Colonic mucosa (tissue), 4 donors: ENCODE measurements at regions not wholly inside any gene's neighbourhood (a gene's known extent, or its start where the extent isn't known, plus 50 kb on each side); places are given as distances from the start of the nearest gene placed in this dataset.

Experiments used
- DNase-seq: peaks from one replicate; pipeline ENCODE4 v3.0.0-alpha.2; 2020
- H3K27ac ChIP-seq: fragments of 200-600 bp; one replicate; pipeline ENCODE4 v1.8.0; 2021
- H3K27me3 ChIP-seq: fragments of 200-600 bp; one replicate; pipeline ENCODE4 v1.8.0; 2021
- H3K36me3 ChIP-seq: fragments of 200-600 bp; one replicate; pipeline ENCODE4 v1.8.0; 2021
- H3K4me1 ChIP-seq: fragments of 200-600 bp; one replicate; pipeline ENCODE4 v1.8.0; 2021; ENCODE audit warnings: mild to moderate bottlenecking
- H3K4me3 ChIP-seq: fragments of 200-600 bp; one replicate; pipeline ENCODE4 v1.8.0; 2021
- H3K9ac ChIP-seq, 2 donors: one replicate each; pipeline ENCODE4 v1.7.0; 2013; ENCODE audit warnings: control low read depth in 2 of 2, low read depth in 2 of 2, low read length in 2 of 2
- H3K9me3 ChIP-seq: fragments of 200-600 bp; one replicate; pipeline ENCODE4 v1.8.0; 2021
- intact Hi-C: fragments of 100-400 bp; cut with DNase I; formaldehyde crosslinking; loops from one replicate; pipeline ENCODE4 v1.14.1; 2022
- TF ChIP-seq, protein P1 (sequence below): fragments of 200-600 bp; IDR thresholded peaks from one replicate; pipeline ENCODE4 v1.8.0; 2022; ENCODE audit warnings: antibody characterized with exemption, mild to moderate bottlenecking
- donor health status: healthy.
- donor health status: DM: no; HTN: no; CAD: no.
- donor health status: DM: no; HTN: no; CAD: no.

DNA sequence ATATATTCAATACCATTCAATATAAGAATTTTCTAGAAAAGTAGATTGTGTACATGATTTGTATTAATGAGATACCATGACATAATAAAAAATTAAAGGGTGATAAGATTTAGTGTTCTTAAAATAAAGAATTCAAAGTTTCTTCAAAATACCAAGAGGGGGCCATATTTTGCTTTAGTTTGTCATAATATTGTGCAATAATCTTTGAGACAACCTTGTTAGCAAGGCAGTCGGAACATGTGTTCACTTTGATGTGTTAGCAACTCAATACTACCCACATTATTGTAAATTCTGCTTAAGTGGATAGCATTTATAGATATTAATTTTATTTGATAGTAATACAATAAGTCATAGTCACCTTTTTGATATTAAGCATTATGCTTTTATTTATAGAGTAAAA lies 241.3 kb upstream of the PDGFD start:
- Histone ChIP-seq H3K4me3 (no peak overlapping the region), H3K27ac (no peak overlapping the region), H3K36me3 (no peaks in the 10 kb centered on the region), H3K9me3 (no peaks in the 10 kb centered on the region), H3K4me1 (no peaks in the 10 kb centered on the region), H3K27me3 (no peaks in the 10 kb centered on the region), H3K9ac (no peak overlapping the region)
- DNase-seq = no peak
- TF ChIP-seq, protein P1, sequence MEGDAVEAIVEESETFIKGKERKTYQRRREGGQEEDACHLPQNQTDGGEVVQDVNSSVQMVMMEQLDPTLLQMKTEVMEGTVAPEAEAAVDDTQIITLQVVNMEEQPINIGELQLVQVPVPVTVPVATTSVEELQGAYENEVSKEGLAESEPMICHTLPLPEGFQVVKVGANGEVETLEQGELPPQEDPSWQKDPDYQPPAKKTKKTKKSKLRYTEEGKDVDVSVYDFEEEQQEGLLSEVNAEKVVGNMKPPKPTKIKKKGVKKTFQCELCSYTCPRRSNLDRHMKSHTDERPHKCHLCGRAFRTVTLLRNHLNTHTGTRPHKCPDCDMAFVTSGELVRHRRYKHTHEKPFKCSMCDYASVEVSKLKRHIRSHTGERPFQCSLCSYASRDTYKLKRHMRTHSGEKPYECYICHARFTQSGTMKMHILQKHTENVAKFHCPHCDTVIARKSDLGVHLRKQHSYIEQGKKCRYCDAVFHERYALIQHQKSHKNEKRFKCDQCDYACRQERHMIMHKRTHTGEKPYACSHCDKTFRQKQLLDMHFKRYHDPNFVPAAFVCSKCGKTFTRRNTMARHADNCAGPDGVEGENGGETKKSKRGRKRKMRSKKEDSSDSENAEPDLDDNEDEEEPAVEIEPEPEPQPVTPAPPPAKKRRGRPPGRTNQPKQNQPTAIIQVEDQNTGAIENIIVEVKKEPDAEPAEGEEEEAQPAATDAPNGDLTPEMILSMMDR = no peak
- intact Hi-C loops = no loop called here

- Histone ChIP-seq H3K4me3 (no peak overlapping the region), H3K9ac (no peak overlapping the region), H3K36me3 (no peaks in the 10 kb centered on the region), H3K4me1 (no peaks in the 10 kb centered on the region), H3K9me3 (no peaks in the 10 kb centered on the region), H3K27me3 (no peaks in the 10 kb centered on the region), H3K27ac (no peak overlapping the region)
- intact Hi-C loops = no loop called here
- TF ChIP-seq, protein P1 = no peak
- no peak for DNase-seq
Measured at GRCh38 chr11:104404231-104405175, 240.6 kb upstream of the PDGFD start.

- Histone ChIP-seq H3K36me3 (no peaks in the 10 kb centered on the region), H3K4me1 (no peaks in the 10 kb centered on the region), H3K27me3 (no peaks in the 10 kb centered on the region), H3K4me3 (no peak overlapping the region), H3K9me3 (no peaks in the 10 kb centered on the region), H3K27ac (no peak overlapping the region), H3K9ac (no peak overlapping the region)
- no peak for DNase-seq
- intact Hi-C loops = no loop called here
- TF ChIP-seq, protein P1 = no peak
Measured at GRCh38 chr11:104402812-104403521, 239.0 kb upstream of the PDGFD start.

- no peaks in the 10 kb centered on the region for H3K9me3 ChIP-seq
- no peaks in the 10 kb centered on the region for H3K36me3 ChIP-seq
- H3K4me1 ChIP-seq = no peaks in the 10 kb centered on the region
- H3K27me3 ChIP-seq = no peaks in the 10 kb centered on the region
- H3K27ac ChIP-seq = no peak overlapping the region
- H3K4me3 ChIP-seq = no peak overlapping the region
- no peak overlapping the region for H3K9ac ChIP-seq
- intact Hi-C loops = no loop called here
- TF ChIP-seq, protein P1 = no peak
- DNase-seq = no peak
Measured at GRCh38 chr11:104394508-104394907, 230.6 kb upstream of the PDGFD start.

DNA sequence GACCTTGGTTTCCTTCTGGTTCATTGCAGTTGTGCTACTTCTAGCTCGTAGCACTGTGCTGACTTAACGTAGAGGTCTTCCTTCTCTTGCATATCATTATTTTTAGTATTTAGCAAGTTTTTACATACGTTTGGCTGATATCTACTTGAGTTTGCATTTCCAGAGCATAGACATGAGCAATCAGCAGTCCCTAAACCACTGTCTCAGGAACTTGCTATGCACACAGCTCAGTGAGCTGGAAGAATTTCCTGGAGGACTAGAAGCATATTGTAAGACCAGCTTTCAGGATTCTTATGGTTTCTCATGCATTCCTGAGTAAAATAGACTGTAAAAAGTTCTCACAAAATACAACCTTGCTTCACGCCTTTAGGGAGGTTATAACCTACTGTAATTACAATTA lies 226.7 kb upstream of the PDGFD start:
- Histone ChIP-seq H3K27ac (no peak overlapping the region), H3K9me3 (no peaks in the 10 kb centered on the region), H3K4me1 (no peaks in the 10 kb centered on the region), H3K9ac (no peak overlapping the region), H3K4me3 (no peak overlapping the region), H3K27me3 (no peaks in the 10 kb centered on the region), H3K36me3 (no peaks in the 10 kb centered on the region)
- intact Hi-C loops = no loop called here
- TF ChIP-seq, protein P1 = no peak
- no peak for DNase-seq
